ENCODE measurements at regions not wholly inside any gene's neighbourhood (a gene's known extent, or its start where the extent isn't known, plus 50 kb on each side); places are given as distances from the start of the nearest gene placed in this dataset.

DNA sequence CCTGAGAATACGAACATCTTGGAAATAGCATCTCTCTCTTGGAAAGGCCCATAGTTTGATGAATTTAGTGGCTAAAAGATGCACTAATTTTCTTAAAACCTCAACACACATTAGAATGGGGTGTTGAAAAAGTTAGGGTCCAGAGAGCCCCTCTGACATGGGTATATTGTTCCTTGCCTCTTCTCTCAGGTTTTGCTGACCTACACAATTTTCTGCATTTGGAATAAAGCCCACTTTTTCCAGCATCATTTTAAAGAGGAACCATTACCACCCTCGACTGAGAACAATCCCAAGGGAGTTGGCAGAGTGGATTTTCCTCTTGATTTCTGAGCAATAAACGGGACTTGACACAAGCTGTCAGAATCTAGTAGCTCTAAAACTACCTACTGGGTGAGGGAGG, 156.1 kb downstream of the PMP22 start:
- DNase-seq: no peak

DNA sequence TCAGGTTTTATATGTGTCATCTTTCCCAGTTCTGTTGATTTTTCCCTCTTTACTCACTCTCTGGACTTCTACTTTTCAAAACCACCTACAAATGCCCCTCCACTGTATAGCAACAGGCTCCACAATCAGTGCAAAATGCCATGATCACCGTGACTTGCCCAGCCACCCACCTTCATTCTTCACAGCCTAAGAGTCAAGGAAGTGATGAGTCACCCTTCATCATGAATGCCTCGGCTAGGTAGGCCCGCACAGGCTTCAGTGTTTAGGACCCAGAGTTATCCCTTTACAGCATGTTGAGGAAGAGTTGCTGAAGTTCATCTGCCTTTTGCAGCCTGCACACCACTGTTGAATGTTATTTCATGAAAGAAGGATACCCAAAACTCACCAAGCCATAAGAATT, 158.6 kb downstream of the PMP22 start:
- no peak for DNase-seq

DNA sequence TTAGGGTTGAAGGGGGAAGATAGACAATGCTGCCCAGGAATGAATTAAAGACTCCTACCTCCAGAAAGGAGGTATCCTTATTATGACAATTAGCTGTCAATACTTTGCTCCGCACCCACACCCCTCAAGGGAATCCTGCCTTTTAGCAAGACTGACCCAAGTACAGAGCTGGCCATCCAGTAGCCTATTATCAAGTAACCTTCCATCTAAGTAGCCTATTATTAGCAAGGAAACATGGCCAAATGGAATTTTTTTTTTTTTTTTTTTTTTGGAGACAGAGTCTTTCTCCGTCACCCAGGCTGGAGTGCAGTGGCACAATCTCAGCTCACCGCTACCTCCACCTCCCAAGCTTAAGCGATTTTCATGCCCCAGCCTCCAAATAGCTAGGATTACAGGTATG, 161.3 kb downstream of the PMP22 start:
- DNase-seq: no peak

DNA sequence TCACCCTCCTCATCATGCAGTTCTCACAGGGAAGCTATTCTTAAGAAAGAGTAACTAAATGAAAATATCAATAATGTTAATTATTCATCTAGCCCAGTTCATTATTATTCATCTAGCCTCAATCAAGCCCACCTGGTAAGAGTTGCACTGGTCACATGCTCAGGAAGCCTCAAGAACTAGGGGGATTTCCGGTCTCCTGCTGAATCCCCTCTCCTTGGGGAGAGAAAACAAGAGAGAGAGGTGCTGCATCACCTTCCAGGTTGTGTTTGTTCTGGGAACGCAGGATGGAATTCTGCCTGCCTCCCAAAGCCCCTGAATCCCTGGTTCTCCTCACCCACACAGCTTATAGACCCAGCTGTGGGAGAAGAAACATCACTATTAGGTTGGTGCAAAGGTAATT, 164.0 kb downstream of the PMP22 start:
- no peak for DNase-seq

DNA sequence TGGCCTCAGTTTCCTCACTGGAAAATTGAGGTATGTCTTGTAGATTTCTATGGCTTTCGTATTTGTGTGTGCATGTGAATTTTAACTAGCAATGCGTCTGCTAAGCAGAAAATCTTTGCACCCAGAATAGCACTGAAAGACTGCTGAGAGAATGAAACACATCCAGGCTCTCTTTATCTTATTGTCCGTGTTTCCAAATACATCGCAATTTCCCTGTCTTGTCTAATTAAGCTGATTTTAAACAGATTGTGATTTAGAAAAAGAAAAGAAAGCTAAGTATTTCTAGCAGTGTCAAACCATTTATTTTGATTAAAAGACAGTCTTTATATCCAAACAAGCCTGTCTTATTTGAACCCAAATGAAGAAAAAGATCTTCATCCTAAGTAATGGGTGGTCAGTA, 168.6 kb downstream of the PMP22 start:
- no peak for DNase-seq

- DNase-seq: no peak
Observed at GRCh38 chr17:15095935-15096334, 169.2 kb downstream of the PMP22 start.

DNA sequence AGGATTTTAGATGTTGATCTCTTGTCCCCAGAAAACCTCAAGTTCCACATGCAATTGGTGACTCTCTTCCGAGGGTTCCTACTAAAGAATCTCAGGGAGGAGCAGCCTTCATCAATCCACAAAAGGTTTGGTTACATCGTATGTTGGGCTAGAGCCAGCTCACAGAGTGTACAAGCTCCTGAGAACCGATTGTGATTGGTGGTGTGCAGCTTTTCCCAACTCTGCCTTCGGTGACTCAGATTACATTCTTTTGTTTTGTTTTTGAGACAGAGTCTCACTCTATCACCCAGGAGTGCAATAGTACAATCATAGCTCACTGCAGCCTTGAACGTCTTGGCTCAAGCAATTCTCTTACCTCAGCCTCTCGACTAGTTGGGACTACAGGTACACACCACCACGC, 172.4 kb downstream of the PMP22 start:
- DNase-seq: no peak

GRCh38 chr17:15092261-15092660, 172.9 kb downstream of the PMP22 start:
- no peak for DNase-seq

- DNase-seq: no peak
Observed at GRCh38 chr17:15091825-15092224, 173.3 kb downstream of the PMP22 start.

DNA sequence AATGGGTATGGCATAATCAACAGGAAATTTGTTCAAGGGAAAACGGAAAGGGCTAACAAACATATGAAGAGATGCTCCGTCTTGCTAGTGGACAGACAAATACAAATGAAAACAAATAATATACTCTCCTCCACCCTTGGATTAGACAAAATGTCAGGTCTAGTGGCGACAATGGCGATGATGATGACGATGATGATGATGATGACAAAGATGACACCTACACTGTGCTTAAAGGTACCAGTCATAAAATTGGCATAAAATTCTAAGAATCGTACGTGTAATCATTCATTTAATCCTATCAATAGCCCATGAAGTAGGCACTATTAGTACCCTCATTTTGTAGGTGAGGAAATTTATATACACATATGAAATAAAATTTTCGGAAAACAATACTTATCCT, 174.6 kb downstream of the PMP22 start:
- DNase-seq: no peak

DNA sequence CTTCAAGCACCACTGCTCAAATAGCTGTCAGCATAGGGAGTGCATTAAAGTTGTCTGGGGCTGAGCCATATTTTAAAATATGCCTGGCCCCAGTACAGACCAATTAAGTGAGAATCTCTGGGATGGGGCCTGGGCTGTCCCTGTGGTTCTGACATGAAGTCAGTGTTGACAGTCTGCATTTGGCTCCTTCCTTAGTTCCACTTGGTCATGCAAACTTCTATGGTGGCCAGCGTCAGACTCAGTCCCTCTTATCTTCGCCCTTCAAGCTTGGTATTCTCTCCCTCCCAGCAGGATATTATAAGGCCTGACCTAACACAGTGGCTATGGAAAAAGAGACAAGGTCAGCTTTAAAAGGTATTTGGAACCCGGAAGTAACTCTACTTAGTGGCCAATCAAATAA, 177.2 kb downstream of the PMP22 start:
- no peak for DNase-seq

GRCh38 chr17:15086776-15087295, 178.3 kb downstream of the PMP22 start:
- no peak for DNase-seq

DNA sequence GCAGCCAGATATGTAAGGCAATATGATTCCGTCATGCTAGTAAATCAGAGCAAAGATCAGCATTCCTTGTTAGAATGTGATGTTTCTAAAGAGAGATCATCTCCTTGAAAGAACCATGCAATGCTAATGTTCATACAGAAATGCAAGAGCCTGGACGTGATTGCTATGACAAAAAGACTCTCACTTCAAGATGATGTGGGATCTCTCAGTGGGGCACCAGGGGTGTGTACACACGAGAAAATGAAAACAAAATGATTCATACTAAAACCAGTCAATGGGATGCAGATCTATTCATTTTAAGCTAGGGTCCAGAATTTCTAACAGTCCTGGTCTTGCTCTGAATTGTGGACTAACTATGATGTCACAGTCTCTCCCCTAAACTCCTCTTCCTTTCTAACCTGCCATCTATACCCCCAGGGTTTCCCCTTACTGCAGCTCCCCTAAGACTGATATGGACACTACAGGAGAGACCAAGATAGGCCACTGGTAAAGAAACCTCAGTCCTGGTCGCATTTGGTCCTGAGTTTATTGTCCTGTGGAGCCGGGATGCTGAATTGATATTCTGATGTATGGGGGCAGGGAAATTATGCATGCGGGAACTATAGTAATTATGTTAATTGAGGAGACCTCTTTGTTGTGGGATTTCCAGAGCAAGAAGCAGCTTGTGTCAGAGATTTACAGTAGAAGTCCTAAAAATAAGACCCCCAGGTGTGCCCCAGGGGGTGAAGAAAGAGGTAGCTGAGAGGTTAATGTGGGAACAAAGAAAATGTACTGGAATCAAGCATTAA, 179.0 kb downstream of the PMP22 start:
- no peak for DNase-seq

GRCh38 chr17:15083225-15083624, 181.9 kb downstream of the PMP22 start:
- DNase-seq: no peak

DNA sequence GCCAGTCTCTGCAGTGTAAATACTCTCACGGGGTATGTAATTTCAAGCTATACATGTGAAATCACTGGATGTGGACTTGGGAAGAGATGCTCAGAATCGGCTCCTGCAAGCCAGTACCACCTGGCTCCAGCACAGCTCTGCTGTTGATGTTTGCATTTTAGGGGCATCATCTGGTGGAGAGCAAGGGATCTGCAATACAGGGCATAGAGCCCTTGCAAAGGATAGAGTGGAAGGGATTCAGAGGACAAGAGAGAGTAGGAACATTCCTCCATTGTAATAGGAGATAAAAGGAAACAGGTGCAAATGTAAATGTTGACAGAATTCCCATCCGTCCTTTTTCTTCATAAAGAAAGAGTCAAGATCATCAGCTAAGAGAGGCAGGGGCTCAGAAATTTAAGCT, 184.1 kb downstream of the PMP22 start:
- DNase-seq: no peak

DNA sequence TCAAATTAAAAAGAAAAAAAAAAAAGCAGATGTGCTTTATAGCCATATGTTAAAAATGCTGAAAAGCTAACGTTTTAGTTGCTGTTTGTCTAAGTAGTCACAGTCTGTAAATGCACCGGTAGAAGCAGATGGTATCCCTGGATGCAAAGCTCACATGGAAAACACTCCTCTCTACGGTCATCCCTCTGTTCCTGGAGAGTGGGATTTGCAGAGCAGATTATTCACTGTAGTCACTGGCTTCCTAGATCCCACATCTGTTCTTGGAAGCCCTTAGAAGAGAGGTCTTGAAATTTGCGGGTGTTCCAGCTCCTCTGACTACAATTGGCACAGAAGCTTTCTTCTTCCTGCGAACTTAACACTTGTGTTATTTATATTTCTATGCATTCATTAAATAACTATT, 186.6 kb downstream of the PMP22 start:
- DNase-seq: no peak

- no peak for DNase-seq
Observed at GRCh38 chr17:15076991-15077663, 188.0 kb downstream of the PMP22 start.

GRCh38 chr17:15051933-15052332, 213.2 kb downstream of the PMP22 start:
- no peak for DNase-seq

- DNase-seq: no peak
Observed at GRCh38 chr17:15049795-15050160, 215.3 kb downstream of the PMP22 start.

- no peak for DNase-seq
Observed at GRCh38 chr17:15048933-15049794, 216.0 kb downstream of the PMP22 start.

GRCh38 chr17:15048381-15048780, 216.7 kb downstream of the PMP22 start:
- no peak for DNase-seq

GRCh38 chr17:15042311-15042710, 222.8 kb downstream of the PMP22 start:
- DNase-seq: no peak

- no peak for DNase-seq
Observed at GRCh38 chr17:15039366-15039765, 225.8 kb downstream of the PMP22 start.
